ENCODE measurements at regions not wholly inside any gene's neighbourhood (a gene's known extent, or its start where the extent isn't known, plus 50 kb on each side); places are given as distances from the start of the nearest gene placed in this dataset.

- TF ChIP-seq CTCF (IDR thresholded peaks at IDR 0.05; ENCODE audit: poor library complexity, severe bottlenecking) = no peak
- no peak for TF ChIP-seq POLR2AphosphoS5 (IDR thresholded peaks at IDR 0.05)
- TF ChIP-seq RAD21 (conservative IDR thresholded peaks at IDR 0.05) = no peak
- TF ChIP-seq, protein P1, sequence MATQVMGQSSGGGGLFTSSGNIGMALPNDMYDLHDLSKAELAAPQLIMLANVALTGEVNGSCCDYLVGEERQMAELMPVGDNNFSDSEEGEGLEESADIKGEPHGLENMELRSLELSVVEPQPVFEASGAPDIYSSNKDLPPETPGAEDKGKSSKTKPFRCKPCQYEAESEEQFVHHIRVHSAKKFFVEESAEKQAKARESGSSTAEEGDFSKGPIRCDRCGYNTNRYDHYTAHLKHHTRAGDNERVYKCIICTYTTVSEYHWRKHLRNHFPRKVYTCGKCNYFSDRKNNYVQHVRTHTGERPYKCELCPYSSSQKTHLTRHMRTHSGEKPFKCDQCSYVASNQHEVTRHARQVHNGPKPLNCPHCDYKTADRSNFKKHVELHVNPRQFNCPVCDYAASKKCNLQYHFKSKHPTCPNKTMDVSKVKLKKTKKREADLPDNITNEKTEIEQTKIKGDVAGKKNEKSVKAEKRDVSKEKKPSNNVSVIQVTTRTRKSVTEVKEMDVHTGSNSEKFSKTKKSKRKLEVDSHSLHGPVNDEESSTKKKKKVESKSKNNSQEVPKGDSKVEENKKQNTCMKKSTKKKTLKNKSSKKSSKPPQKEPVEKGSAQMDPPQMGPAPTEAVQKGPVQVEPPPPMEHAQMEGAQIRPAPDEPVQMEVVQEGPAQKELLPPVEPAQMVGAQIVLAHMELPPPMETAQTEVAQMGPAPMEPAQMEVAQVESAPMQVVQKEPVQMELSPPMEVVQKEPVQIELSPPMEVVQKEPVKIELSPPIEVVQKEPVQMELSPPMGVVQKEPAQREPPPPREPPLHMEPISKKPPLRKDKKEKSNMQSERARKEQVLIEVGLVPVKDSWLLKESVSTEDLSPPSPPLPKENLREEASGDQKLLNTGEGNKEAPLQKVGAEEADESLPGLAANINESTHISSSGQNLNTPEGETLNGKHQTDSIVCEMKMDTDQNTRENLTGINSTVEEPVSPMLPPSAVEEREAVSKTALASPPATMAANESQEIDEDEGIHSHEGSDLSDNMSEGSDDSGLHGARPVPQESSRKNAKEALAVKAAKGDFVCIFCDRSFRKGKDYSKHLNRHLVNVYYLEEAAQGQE (IDR thresholded peaks at IDR 0.05; ENCODE audit: borderline replicate concordance) = no peak
- no peak for TF ChIP-seq TAF1 (IDR thresholded peaks at IDR 0.05; ENCODE audit: low read depth)
Measured at GRCh38 chr14:34373191-34373590, 88.8 kb downstream of the SPTSSA start.
